Esophagus squamous epithelium (tissue), 5 donors: ENCODE measurements at regions not wholly inside any gene's neighbourhood (a gene's known extent, or its start where the extent isn't known, plus 50 kb on each side); places are given as distances from the start of the nearest gene placed in this dataset.

ENCODE experiments used
- DNase-seq: peaks from one replicate; lab custom pipeline; 2025; lab: John Stamatoyannopoulos, UW
- H3K27ac ChIP-seq, 4 donors: fragments of 200-600 bp; sonication (generic); one replicate each; pipeline ENCODE4 v1.5.1; 2016 to 2019; ENCODE audit warnings: mild to moderate bottlenecking in 1 of 4
- H3K27me3 ChIP-seq, 4 donors: fragments of 200-600 bp; sonication (generic); 1 replicate in 3 of 4; 2 replicates in 1 of 4; pipeline versions ENCODE4 v1.5.1 to v1.6.0; 2017 to 2021; ENCODE audit warnings: antibody characterized with exemption in 1 of 4
- H3K36me3 ChIP-seq, 3 donors: fragments of 200-600 bp; sonication (generic); one replicate each; pipeline ENCODE4 v1.5.1; 2016 to 2019
- H3K4me1 ChIP-seq, 3 donors: fragments of 200-600 bp; sonication (generic); one replicate each; pipeline ENCODE4 v1.5.1; 2017 to 2019
- H3K4me3 ChIP-seq, 4 donors: fragments of 200-600 bp; sonication (generic); 1 replicate in 3 of 4; 2 replicates in 1 of 4; pipeline ENCODE4 v1.5.1; 2016 to 2019; ENCODE audit warnings: mild to moderate bottlenecking in 2 of 4, moderate library complexity in 1 of 4
- H3K9me3 ChIP-seq, 3 donors: fragments of 200-600 bp; sonication (generic); one replicate each; pipeline ENCODE4 v1.5.1; 2016 to 2019
- CTCF ChIP-seq, 6 experiments: fragments of 450-650 bp in 4 of 6; fragments of 200-600 bp in 2 of 6; sonication (generic) in 2 of 6; IDR thresholded peaks; one replicate each; pipeline ENCODE4 v1.5.1; 2016 to 2019; ENCODE audit warnings: antibody characterized with exemption in 6 of 6, mild to moderate bottlenecking in 4 of 6, moderate library complexity in 4 of 6
- POLR2A ChIP-seq, 4 donors: fragments of 450-650 bp; IDR thresholded peaks; one replicate each; pipeline ENCODE4 v1.6.1; 2017; ENCODE audit warnings: antibody characterized with exemption in 4 of 4, mild to moderate bottlenecking in 4 of 4, moderate library complexity in 3 of 4
- WGBS, 2 donors: methylation state at CpG; one replicate each; pipeline ENCODE4 v1.1.5; 2018; 5-methylcytosine and 5-hydroxymethylcytosine counted together
- intact Hi-C: fragments of 100-400 bp; cut with DNase I; formaldehyde crosslinking; loops from one replicate; pipeline ENCODE4 v1.15.0; 2022
- donor health status: DM: yes; HTN: yes; CAD: no.

DNA sequence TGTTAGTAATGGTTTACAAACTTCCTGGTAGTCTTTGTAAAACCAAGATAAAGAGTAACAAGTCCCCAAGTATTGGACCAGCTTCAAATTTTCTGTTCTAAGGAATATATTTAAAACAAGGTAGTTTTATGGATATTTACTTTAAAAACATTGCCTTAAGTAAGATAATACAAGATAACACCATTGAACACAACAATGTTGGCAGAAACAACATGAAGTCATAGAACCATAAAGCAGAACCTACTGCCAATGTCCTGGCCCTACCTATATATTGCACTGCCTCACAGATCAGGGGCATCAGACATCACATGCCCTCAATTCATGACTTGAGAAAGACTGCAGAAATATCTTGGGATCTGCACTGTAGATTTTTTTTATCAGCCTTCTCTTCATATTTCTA is 1176.2 kb downstream of the PCDH7 start:
- TF ChIP-seq POLR2A (IDR thresholded peaks at IDR 0.05) (no peak), CTCF (IDR thresholded peaks at IDR 0.05) (no peak)
- intact Hi-C loops = no loop called here
- Histone ChIP-seq H3K4me3 (no peak overlapping the region), H3K9me3 (no peaks in the 10 kb centered on the region), H3K36me3 (no peaks in the 10 kb centered on the region), H3K27me3 (no peaks in the 10 kb centered on the region), H3K27ac (no peak overlapping the region), H3K4me1 (no peaks in the 10 kb centered on the region)
- no peak for DNase-seq

- H3K36me3 ChIP-seq = no peaks in the 10 kb centered on the region
- DNase-seq = no peak
- 60 to 76% methylated on average over 3 of the region's 3 CpGs for WGBS, 2 donors
- no peaks in the 10 kb centered on the region for H3K27me3 ChIP-seq
- no peak for TF ChIP-seq CTCF (IDR thresholded peaks at IDR 0.05)
- TF ChIP-seq POLR2A (IDR thresholded peaks at IDR 0.05) = no peak
- H3K27ac ChIP-seq = no peak overlapping the region
- H3K4me3 ChIP-seq = no peak overlapping the region
- H3K4me1 ChIP-seq = no peaks in the 10 kb centered on the region
- intact Hi-C loops = no loop called here
- no peaks in the 10 kb centered on the region for H3K9me3 ChIP-seq
These were observed 1185.2 kb downstream of the PCDH7 start for GRCh38 chr4:31905363-31905762.

DNA sequence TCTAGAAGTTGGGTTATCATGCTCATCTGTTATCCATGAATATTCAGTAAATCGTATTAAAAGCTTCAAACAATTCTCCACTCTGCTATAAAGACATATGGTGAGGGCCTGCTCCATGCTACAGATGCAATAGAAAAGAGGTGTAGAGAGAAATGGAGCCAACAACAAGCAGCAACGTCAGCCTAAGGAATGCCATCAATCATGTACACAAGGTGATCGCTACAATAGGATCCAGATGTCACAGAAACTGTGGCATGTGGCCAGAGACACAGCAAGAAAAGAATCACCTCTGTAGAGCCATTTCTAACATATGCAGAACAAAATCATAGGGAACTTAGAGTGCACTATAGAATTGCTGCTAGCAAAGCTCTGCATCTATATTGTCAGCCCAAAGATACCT is 1188.1 kb downstream of the PCDH7 start:
- Histone ChIP-seq H3K4me3 (no peak overlapping the region), H3K9me3 (no peaks in the 10 kb centered on the region), H3K27ac (no peak overlapping the region), H3K36me3 (no peaks in the 10 kb centered on the region), H3K4me1 (no peaks in the 10 kb centered on the region), H3K27me3 (no peaks in the 10 kb centered on the region)
- no peak for DNase-seq
- intact Hi-C loops = no loop called here
- 22 to 33% methylated on average over 3 of the region's 3 CpGs for WGBS, 2 donors
- TF ChIP-seq POLR2A (IDR thresholded peaks at IDR 0.05) = no peak
- no peak for TF ChIP-seq CTCF (IDR thresholded peaks at IDR 0.05)

GRCh38 chr4:31917334-31917733 is 1197.2 kb downstream of the PCDH7 start:
- Histone ChIP-seq H3K36me3 (no peaks in the 10 kb centered on the region), H3K4me3 (no peak overlapping the region), H3K4me1 (no peaks in the 10 kb centered on the region), H3K27me3 (no peaks in the 10 kb centered on the region), H3K9me3 (no peaks in the 10 kb centered on the region), H3K27ac (no peak overlapping the region)
- no peak for TF ChIP-seq CTCF (IDR thresholded peaks at IDR 0.05)
- no peak for TF ChIP-seq POLR2A (IDR thresholded peaks at IDR 0.05)
- no peak for DNase-seq
- WGBS, 2 donors = 50 to 86% methylated on average over 1 of the region's 1 CpG
- intact Hi-C loops = no loop called here

DNA sequence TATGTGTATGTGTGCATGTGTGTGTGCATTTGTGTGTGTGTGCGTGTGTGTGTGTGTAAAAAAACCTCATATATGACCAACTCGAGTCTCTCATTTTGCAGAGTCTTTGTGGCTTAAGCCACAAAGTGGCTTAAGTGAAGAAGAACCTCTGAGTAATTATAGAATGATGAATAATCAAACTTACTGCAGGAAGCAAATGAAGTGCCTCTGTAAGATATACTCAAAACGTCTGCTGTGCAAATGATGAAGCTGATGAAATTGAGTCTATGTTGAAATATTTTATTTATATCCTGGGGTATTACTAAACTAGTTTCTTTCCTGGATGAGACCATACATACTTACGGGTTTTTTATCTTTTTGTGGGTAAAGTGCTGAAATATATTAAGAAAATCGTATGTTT is 1198.7 kb downstream of the PCDH7 start:
- TF ChIP-seq CTCF (IDR thresholded peaks at IDR 0.05) (no peak), POLR2A (IDR thresholded peaks at IDR 0.05) (no peak)
- no peak overlapping the region for H3K4me3 ChIP-seq
- no peak overlapping the region for H3K27ac ChIP-seq
- 29 to 49% methylated on average over 5 of the region's 5 CpGs for WGBS, 2 donors
- no peaks in the 10 kb centered on the region for H3K9me3 ChIP-seq
- DNase-seq = no peak
- no peaks in the 10 kb centered on the region for H3K36me3 ChIP-seq
- H3K4me1 ChIP-seq = no peaks in the 10 kb centered on the region
- H3K27me3 ChIP-seq = no peaks in the 10 kb centered on the region
- intact Hi-C loops = no loop called here
